GM12875 (cell line): ENCODE measurements at regions not wholly inside any gene's neighbourhood (a gene's known extent, or its start where the extent isn't known, plus 50 kb on each side); places are given as distances from the start of the nearest gene placed in this dataset.

ENCODE experiments used
- H3K4me3 ChIP-seq: one replicate; pipeline ENCODE4 v1.5.1; 2011; ENCODE audit warnings: low read depth, low read length, control low read depth
- CTCF ChIP-seq: IDR thresholded peaks from 2 replicates; pipeline ENCODE4 v1.5.1; 2011; ENCODE audit warnings: low read depth, mild to moderate bottlenecking, control low read depth, inconsistent platforms, low read length, moderate library complexity, borderline replicate concordance; ENCODE audit not compliant: insufficient read depth

GRCh38 chr2:33873076-33873605 lies 274.0 kb upstream of the FAM98A start:
- H3K4me3 ChIP-seq: no peak overlapping the region
- no peak for TF ChIP-seq CTCF

GRCh38 chr2:33859811-33860461 lies 260.8 kb upstream of the FAM98A start:
- H3K4me3 ChIP-seq: no peak overlapping the region
- no peak for TF ChIP-seq CTCF

GRCh38 chr2:33859176-33859575 lies 260.1 kb upstream of the FAM98A start:
- no peak for TF ChIP-seq CTCF
- no peak overlapping the region for H3K4me3 ChIP-seq

GRCh38 chr2:33848486-33848885 lies 249.4 kb upstream of the FAM98A start:
- H3K4me3 ChIP-seq: no peak overlapping the region
- TF ChIP-seq CTCF: no peak

GRCh38 chr2:33839791-33840190 lies 240.7 kb upstream of the FAM98A start:
- H3K4me3 ChIP-seq: no peak overlapping the region
- TF ChIP-seq CTCF: no peak

GRCh38 chr2:33836628-33837027 lies 237.5 kb upstream of the FAM98A start:
- H3K4me3 ChIP-seq: no peak overlapping the region
- no peak for TF ChIP-seq CTCF

GRCh38 chr2:33835911-33836310 lies 236.8 kb upstream of the FAM98A start:
- TF ChIP-seq CTCF: no peak
- no peak overlapping the region for H3K4me3 ChIP-seq
